ENCODE measurements at regions not wholly inside any gene's neighbourhood (a gene's known extent, or its start where the extent isn't known, plus 50 kb on each side); places are given as distances from the start of the nearest gene placed in this dataset.

DNA sequence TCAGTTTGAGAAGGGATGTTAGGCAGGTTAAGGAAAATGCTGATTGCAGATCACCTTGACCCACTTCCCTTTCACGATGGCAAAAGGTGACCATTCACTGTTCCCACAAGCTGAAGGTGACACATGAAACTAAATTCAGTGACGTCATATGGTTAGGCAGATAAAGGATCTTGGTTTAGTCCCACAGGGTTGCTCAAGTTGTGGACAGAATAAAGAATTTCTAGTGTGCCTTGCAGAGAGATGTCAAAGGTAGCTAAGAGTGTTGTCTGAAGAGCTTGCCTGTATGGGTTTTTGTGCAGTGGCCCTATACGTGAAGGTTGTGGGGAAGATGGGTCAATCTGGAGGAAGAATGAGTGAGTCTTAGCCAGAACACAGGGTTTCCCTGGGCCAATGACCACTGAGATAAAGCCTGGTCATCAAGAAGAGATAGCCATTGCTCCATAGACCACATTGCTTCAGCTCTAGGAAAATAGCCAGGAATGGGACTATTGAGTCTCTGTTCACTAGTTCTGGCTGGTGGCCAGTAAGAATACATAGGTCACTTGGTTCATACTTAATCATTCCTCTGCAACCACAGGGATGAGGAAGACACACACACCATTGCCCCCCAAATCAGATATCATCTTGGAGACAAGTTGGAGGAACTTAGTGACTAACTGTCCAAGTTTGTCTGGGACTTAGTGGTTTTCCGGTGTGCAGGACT, 148.5 kb upstream of the ATXN1 start:
- no peaks in the 10 kb centered on the region for H3K4me1 ChIP-seq
- intact Hi-C loops (cut with DNase I) = no loop called here
- no peak for DNase-seq
- no peak overlapping the region for H3K9ac ChIP-seq (ENCODE audit: low read depth in 2 of 2, low read length in 2 of 2)
- no peaks in the 10 kb centered on the region for H3K36me3 ChIP-seq
- no peak overlapping the region for H3K27ac ChIP-seq
- H3K27me3 ChIP-seq = no peaks in the 10 kb centered on the region
- H3K9me3 ChIP-seq = no peaks in the 10 kb centered on the region
- no peak overlapping the region for H3K4me3 ChIP-seq
- TF ChIP-seq, protein P1, sequence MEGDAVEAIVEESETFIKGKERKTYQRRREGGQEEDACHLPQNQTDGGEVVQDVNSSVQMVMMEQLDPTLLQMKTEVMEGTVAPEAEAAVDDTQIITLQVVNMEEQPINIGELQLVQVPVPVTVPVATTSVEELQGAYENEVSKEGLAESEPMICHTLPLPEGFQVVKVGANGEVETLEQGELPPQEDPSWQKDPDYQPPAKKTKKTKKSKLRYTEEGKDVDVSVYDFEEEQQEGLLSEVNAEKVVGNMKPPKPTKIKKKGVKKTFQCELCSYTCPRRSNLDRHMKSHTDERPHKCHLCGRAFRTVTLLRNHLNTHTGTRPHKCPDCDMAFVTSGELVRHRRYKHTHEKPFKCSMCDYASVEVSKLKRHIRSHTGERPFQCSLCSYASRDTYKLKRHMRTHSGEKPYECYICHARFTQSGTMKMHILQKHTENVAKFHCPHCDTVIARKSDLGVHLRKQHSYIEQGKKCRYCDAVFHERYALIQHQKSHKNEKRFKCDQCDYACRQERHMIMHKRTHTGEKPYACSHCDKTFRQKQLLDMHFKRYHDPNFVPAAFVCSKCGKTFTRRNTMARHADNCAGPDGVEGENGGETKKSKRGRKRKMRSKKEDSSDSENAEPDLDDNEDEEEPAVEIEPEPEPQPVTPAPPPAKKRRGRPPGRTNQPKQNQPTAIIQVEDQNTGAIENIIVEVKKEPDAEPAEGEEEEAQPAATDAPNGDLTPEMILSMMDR (IDR thresholded peaks at IDR 0.05) = no peak

DNA sequence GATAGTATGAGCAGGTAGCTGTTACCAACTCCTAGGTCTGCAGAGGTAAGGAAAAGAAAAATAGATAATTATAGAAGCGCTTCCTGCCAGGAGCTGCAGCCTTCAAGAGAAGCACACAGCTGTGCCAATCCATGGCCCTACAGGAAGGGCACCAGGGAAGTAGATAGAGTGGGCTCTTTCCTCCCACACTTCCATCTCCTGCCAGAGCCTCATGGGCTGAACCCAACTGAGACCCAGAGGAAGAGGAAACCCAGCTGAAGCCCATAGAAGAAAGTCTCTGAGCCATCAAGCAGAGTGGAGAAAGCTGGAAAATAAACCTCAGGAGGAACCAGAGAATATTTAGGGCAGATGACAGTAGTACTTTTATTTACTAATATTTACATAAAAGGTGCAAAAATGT, 146.7 kb upstream of the ATXN1 start:
- H3K4me1 ChIP-seq = no peaks in the 10 kb centered on the region
- no peak overlapping the region for H3K4me3 ChIP-seq

DNA sequence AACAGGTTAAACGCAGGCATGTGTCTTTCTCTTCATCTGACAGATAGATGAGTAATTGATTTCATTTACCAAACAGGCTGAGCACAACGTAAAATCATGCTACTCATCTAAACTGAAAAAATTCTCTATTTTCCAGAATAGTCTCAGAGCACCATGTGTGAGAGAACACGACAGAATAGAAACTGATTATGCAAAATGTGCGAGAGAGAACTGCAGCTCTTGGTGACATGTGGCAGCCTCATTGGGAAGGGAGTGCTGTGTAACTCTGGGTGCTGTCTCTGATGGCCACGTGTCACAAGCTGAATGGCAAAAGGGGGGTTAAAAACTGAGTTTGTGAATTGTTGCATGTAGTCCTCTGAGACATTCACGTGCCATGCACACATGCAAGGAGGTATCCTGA, 143.7 kb upstream of the ATXN1 start:
- Histone ChIP-seq H3K36me3 (no peaks in the 10 kb centered on the region), H3K9me3 (no peaks in the 10 kb centered on the region), H3K4me3 (no peak overlapping the region), H3K27me3 (no peaks in the 10 kb centered on the region), H3K9ac (ENCODE audit: low read depth in 2 of 2, low read length in 2 of 2) (no peak overlapping the region), H3K4me1 (no peaks in the 10 kb centered on the region), H3K27ac (no peak overlapping the region)
- TF ChIP-seq, protein P1 (IDR thresholded peaks at IDR 0.05) = no peak
- DNase-seq = no peak
- intact Hi-C loops (cut with DNase I) = no loop called here

More for the DNA sequence above, 146.7 kb upstream of the ATXN1 start:
- Histone ChIP-seq H3K36me3 (no peaks in the 10 kb centered on the region), H3K27me3 (no peaks in the 10 kb centered on the region), H3K9me3 (no peaks in the 10 kb centered on the region), H3K9ac (ENCODE audit: low read depth in 2 of 2, low read length in 2 of 2) (no peak overlapping the region), H3K27ac (no peak overlapping the region)
- intact Hi-C loops (cut with DNase I) = no loop called here
- DNase-seq = no peak
- TF ChIP-seq, protein P1 (IDR thresholded peaks at IDR 0.05) = no peak

DNA sequence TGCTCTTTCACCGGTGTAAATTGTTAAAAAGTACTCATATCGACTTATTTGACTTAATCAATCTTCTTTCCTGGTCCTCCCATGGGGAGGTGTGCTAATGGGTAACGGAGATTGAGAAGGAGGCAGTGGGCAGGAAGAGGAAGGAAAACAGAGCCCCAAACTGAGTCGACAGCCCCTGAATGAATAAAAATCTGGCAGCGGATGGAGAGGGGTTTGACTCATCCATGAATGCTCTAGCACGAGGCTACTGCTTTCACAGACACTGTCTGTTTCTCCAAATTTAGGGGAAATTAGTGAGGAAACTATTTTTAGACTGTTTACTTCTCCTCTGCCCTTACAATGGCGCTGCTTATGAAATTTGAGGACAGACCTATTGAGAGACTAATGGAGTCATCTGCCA, 142.2 kb upstream of the ATXN1 start:
- H3K4me3 ChIP-seq = no peak overlapping the region
- no peaks in the 10 kb centered on the region for H3K36me3 ChIP-seq
- H3K27me3 ChIP-seq = no peaks in the 10 kb centered on the region
- H3K9me3 ChIP-seq = no peaks in the 10 kb centered on the region
- H3K9ac ChIP-seq (ENCODE audit: low read depth in 2 of 2, low read length in 2 of 2) = no peak overlapping the region
- TF ChIP-seq, protein P1 (IDR thresholded peaks at IDR 0.05) = no peak
- H3K27ac ChIP-seq = no peak overlapping the region
- no peaks in the 10 kb centered on the region for H3K4me1 ChIP-seq
- DNase-seq = no peak
- intact Hi-C loops (cut with DNase I) = no loop called here

- DNase-seq = no peak
- no peak overlapping the region for H3K27ac ChIP-seq
- H3K4me3 ChIP-seq = no peak overlapping the region
- no peaks in the 10 kb centered on the region for H3K27me3 ChIP-seq
- no peaks in the 10 kb centered on the region for H3K36me3 ChIP-seq
- H3K9ac ChIP-seq (ENCODE audit: low read depth in 2 of 2, low read length in 2 of 2) = no peak overlapping the region
- no peaks in the 10 kb centered on the region for H3K9me3 ChIP-seq
- H3K4me1 ChIP-seq = no peaks in the 10 kb centered on the region
- intact Hi-C loops (cut with DNase I) = no loop called here
- TF ChIP-seq, protein P1 (IDR thresholded peaks at IDR 0.05) = no peak
These were observed 141.2 kb upstream of the ATXN1 start for GRCh38 chr6:16902502-16902901.
